GM19455 (cell line): ENCODE measurements at regions not wholly inside any gene's neighbourhood (a gene's known extent, or its start where the extent isn't known, plus 50 kb on each side); places are given as distances from the start of the nearest gene placed in this dataset.
"Not testable (repeated sequence)": the region's sequence is repeated elsewhere in the genome, so short reads cannot be mapped to it uniquely, and the experiment has no call there.

Experiments used
- ATAC-seq: cut with Tn5 transposase; IDR thresholded peaks from one replicate; pipeline ENCODE4 v1.9.1; 2021; ENCODE audit not compliant: unreplicated experiment

DNA sequence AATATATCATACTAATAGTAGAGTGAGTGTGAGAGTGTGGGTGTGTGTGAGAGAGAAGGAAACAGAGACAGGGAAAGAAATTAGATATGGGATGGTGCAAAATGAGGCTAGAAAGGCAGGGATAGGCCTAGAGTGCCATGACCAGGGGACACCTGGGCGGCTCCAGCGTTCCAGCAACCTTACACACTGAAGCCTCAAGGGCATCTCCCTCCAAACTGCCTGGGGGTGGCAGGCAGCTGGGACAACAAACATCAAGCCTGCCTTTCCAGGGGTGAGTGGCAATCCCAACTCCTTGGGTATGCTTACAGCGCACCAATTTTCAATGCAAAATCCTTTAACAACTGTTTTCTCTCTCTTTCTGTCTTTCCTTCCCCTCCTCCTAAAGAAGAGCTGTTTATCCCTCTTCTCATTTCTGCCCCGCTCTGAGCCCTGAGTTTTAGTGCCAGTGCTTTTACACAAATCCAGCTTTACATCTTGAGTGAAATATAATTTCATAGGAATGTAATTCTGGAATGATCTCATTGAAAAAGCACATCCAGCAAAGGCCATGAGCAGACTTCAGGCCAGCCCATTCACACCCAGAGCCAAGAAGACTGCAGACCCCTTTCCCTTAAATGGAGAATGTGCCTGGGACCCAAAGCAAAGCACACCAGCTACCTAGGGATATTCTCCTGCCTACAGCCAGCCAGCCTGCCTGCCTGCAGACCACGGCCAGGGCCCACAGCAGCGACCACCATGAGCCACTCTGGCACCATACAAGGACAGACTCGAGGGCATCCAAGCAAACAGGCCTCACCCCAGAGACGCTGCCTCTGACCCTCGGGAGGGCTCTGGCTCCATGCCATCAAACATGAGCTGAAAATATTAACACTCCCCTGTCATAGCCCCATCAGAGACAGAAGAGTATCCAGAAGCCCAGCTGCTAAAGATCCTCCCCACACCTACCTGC is 90.3 kb downstream of the RPL27A start:
- no peak for ATAC-seq

DNA sequence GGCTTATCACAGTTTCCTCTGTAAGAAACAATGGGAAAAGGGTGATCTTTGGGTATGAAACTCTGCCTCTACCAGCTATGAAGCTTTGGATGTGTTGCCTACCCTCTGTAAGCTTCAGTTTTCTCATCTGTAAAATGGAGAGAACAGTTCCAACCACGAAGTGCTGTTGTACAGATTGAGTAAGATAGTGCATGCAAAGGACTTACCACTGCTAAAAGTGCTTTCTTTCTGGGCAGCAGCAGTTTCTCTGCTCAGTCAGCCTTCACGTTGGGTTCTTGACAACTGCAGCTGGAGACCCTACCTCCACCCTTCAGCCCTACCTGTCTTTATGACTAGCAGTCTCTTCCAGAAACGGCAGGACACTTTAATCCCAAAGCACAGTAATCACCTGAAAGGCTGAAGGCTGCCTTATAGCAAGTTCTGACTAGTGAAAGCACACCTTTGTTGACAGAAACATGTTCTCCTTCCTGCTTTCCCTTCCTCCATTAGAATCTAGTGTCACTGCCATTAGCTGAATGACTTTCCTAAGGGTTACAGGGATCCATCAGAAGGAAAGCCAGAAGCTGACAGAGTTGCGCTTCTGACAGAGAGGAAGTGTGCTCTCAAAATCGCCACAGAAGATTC is 91.4 kb downstream of the RPL27A start:
- no peak for ATAC-seq

DNA sequence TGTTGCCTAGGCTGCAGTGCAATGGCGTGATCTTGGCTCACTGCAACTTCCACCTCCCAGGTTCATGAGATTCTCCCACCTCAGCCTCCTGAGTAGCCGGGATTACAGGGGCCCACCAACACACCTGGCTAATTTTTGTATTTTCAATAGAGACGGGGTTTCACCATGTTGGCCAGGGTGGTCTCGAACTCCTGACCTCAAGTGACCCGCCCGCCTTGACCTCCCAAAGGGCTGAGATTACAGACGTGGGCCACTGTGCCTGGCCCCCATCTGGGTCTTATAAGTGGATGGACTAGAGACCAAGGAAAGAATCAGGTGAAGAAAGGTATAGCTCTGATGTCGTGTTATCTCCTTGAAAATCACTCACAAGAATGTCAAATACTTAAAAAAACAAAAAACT is 92.3 kb downstream of the RPL27A start:
- ATAC-seq: not testable (repeated sequence)

DNA sequence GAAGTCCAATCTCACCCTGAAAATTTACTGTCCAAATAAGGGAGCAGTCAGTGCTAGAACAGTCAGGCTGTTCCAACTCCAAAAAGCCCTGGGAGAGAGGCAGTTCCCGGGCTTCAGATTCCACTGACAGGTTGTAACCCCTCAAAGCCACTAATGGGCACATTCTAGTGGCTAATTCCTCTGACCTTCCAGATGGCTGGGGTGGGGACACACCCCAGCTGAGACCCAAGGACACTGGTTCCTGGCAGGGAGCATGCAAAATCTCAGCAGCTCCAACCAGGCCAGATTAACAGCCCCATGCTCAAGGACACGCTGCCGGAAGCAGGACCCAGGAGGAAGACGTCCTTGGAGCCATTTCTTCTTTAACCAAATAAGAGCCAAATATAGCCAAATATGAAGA is 92.7 kb downstream of the RPL27A start:
- no peak for ATAC-seq

DNA sequence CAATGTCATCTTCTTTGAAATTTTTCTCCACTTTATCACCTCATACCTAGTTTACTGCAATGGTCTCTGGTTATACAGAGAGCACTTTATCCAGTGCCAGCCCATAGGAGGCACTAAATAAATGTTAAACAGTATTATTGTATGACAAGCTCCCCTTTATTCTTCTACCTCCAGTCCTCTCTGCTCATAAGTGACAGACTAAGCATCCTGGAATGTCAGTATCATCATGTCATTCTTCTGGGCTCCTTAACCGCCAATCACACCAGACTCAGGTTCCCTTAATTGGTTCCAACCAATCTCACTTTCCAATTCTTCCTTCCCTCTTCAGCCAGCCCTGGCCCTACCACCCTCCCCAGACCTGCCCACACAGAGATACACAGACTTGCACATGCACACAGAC is 93.1 kb downstream of the RPL27A start:
- no peak for ATAC-seq

DNA sequence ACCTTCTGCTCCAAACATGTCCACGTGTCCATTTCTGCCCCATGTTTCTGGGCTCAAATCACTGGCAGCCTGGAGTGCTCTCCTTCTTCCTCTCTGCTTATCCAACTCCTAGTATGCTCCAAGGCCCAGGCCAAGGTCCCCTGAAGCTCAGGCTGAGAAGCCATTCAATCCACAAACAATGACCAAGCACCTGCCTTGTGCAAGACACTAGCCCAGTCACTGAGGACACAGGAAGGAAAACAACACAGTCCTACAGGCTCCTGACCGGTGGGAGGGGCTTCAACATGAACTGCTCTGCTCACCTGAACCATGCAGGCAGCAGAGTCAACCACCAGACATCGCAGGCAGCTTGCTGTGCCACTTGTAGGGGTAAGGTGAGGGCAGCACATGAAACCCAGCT is 93.6 kb downstream of the RPL27A start:
- no peak for ATAC-seq

DNA sequence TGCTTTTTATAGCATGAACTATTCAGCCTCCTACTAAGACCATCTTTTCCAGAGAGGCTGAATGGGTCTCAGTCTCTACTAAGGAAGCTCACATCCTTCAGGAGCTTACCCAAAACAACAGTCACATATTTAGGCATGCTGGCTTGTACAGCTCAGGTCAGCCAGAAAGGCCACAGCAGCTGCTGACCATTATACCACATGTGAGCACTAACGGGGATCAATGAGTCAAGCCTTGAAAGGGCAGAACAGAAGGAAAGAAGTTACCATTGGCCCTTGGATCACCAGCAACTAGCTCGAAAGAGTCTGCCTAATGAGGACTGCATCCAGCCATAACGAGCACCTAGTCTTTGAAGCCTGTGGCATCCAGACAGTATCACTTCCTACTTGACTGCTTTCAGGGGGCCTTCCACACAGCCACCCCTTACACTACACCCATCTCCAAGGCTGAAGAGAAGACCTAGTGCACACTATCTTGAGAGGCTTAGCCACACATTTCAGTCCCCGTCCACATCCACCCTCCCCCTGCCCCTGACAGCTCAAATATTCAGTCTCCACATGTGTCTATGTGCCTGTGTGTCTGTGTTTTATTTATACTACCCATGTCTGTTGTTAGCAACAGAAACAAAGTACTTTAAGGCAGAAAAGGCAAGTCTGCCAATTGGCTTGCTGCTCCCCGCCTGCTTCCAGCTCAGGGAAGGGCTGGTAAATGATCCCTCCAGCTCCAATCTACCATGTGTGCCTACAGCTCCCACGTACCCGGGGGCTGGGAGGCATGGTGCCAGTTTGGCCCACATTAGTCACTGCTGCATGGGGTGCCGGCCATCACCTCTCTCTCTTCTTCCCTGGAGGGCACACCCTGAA is 95.5 kb downstream of the RPL27A start:
- no peak for ATAC-seq

DNA sequence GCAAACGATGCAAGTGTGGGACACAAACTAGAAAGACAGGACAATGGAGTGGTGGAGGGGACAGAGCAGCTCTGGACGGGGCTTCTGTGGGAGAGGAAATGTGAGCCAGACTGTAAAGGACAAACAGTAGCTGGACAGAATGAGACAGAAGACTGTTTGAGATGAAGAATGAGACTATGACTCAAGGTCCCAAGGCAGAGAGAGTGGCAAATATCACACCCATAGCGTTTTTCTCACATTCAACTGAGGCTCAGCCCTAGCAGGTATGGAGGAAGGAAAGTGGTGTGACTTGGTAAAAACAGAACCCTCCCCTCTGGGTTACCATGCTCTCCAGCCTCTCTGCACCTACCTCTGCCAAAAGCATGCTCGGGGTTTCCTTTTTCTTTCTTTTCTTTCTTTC is 96.5 kb downstream of the RPL27A start:
- ATAC-seq: no peak

DNA sequence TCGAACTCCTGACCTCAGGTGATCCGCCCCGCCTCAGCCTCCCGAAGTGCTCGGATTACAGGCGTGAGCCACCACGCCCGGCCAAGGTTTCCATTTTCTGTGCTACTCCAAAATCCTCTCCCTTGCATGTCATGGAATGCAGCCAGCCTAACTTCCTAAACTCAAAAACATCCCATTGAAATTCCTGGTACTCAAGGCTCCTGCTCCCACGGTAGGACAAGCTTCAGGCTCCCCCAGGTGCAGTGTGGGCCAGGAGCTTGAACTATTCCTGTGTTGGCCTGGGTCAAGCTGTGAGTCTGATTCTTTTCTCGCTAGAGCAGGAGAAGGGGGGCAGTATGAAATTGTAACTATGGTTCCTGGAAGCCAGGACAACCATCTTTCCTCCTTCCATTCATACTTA is 97.1 kb downstream of the RPL27A start:
- ATAC-seq: no peak

DNA sequence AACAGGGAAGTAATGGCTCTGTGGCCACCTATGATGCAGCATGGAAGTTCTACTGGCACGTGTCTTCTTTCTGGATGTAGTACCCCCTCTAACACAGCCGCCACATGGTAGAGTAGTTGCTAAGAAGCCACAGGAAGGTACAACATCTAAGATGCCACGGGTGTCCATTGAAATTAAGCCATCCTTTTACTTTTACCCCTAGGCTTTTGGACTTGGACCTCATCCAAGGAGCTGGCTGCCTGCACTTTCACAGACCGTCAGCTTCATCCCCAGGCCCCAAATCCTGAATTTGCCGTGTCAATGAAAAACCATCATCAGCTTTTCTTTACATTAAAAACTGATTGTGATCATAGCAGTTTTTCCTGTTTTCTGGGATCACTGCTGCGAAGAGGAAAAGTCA is 102.4 kb downstream of the RPL27A start:
- ATAC-seq: no peak

DNA sequence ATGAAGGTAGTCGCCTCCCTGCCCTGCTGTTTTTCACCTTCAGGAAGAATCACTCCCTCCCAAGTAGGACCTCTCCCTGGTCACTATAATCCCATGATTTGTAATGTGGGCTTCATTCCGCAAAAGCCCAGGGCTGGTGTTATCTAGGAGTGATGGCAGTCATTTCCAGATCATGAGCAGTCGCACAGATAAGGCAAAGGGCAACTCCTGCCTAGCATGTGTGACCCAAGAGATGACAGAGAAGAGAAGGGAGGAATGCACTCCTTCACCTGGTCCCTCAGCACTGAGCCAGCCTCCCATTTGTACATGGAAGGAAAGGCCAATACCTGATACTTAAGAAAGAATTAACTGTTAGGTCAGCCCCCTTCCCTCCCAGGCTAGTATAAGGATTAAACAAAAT is 102.9 kb downstream of the RPL27A start:
- ATAC-seq: no peak

DNA sequence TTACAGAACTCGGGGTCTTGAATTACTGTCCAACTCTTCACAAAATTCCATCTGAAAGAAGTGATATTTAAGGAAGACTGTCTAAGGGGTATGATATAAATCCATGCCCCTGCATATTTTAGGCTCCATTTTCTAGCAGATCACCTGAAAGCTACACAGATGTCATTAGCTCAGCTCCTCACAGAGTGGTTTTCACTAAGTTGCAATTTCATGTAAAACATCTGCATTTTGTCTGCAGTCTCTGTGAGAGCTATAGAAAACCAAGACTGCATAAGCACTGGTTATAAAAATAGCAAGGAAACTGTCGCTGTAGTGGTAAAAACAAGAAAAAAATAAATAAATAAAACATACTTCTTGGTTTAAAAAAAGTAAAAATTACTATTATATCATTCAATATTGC is 103.4 kb downstream of the RPL27A start:
- ATAC-seq: no peak

DNA sequence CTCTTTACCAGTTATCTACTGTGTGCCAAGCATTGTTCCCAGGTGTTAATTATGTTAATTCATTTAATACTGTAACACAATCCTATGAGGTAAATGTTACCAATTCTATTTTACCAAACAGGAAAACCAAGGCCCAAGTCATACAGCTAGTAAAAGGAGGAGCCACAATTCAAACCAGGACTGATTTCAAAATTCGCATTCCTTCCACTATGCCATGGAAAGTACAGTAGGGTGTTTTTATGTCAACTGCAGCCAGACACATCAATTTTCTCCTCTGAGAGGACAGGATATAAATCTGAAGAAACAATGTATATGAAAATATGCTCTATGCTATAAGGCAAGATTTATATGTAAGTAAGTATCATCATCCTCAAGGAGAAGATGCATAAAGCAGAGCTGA is 104.3 kb downstream of the RPL27A start:
- ATAC-seq: no peak

DNA sequence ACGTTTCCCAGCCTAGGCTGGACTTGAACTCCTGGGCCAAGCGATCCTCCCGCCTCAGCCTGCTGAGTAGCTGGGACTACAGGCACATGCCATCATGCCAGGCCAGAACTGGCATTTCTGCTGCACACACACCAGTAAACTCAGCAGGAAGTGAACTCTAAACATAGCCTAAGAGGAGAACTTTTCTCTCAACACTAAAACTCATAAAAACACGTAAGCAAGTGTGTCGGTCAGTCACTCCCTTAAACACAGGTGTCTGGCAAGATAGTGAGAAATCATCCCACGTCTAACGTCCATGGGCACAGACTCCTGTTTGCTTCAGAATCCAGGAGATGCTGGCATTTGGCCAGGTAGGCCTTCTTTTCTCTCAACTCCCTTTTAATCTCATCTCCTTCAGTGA is 104.8 kb downstream of the RPL27A start:
- no peak for ATAC-seq

DNA sequence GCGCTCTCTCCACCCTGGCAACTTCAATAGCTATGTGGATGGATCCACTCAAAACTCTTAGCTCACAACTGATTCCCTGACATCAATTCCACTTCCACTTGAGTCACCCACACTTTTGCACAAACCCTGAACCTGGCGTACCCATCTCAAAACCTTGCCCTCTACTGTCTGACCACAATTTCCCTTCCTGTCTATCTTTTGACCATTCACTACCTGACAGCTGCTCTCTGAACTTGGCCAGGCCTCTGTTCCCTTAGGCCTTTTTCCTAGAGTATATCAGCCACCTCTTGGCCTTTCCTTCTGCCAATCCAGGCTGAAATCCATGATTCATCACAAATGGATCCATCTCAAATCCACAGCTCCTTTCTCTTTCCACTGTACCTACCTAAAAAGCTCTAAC is 106.0 kb downstream of the RPL27A start:
- no peak for ATAC-seq

DNA sequence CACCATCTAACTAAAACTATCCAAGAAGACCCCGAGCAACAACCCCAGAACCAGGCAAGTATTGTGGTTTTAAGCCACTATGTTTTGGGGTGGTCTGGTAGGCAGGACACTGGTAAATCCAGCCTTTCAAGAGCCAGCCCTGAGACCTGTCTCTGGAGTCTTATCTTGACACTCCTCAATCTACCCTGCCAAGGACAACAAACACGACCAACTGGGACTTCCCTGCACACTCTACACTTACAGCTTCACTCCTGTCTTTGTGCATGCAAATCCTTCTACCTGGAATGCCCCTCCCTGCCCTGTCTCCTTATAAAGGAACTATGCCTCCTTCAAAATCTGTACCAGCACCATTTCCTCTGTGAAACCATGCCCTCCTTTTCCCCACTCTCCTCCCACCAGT is 107.3 kb downstream of the RPL27A start:
- ATAC-seq: no peak

DNA sequence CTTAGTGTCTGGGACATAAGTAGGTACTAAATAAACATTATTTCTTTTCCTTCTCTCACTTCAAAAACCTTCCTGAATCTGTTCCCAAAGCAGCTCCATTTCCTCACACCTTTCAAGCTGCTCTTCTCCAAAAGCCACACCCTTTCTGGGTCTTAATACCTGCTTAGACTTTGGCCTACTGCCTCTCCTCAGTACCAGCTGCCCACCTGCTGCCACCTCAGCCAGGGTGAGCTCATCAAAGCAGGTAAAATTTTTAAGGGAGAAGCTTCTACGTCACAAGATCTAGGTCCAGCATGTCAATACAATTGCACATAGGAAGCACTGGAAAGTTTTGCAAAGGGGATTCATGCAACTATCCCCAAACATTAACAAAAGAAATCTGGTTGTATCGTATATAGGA is 108.4 kb downstream of the RPL27A start:
- no peak for ATAC-seq

DNA sequence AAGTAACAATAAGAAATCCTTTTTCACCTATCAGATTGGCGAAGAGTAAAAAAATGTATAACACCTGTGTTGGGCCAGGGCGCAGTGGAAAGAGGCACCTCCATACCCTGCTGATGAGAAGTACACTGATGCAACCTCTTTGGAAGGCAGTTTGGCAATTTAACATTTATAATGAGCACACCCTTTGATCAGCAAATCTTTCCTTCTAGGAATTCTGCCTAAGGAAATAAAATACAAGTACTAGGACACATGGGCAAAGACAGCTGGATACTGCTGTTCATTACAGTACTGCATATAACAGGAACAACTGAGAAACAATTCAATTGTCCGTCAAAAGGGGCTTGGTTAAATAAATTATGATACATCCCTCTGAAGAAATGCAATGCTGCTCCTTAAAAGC is 110.1 kb downstream of the RPL27A start:
- no peak for ATAC-seq

DNA sequence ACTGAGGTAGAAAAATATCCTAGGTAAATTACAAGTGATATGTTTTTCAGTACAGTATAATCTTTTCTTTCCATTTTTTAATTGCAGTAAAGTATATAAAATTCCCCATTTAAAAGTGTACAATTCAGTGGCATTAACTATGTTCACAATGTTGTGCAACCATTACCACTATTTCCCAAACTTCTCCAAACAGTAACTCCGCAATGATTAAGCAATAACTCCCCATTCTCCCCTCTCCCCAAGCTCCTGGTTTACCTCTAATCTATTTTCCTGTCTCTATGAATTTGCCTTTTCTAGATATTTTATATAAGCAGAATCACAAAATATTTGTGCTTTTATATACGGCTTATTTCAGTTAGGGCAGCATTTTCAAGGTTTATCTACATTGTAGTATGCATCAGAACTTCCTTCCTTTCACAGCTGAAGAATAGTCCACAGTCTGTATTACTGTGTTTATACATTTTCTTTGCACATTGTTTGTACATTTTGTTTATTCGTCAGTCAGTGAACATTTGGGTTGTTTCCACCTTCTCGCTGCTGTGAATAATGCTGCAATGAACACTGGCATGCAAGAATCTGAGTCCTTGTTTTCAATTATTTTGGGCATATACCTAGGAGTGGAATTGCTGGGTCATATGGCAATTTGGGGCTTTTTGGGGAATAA is 110.7 kb downstream of the RPL27A start:
- ATAC-seq: no peak

DNA sequence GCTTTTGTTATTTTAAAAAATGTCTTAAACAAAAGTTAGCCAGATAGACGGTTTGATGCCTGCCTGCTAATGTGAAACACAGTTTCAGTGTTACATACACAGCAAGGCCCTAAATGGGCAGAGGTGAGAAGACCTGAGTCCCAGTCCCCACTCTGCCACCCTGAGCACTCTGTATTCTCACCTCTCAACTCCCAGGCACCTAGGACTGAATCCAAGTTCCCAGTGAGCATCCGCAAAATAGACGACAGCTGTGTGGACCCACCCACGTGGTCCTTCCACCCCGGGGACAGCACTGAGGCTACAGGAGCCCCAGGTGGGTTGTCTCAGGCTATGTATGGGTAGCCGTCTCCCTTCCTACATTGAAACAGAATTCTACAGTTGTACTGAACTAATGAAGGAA is 111.5 kb downstream of the RPL27A start:
- no peak for ATAC-seq

DNA sequence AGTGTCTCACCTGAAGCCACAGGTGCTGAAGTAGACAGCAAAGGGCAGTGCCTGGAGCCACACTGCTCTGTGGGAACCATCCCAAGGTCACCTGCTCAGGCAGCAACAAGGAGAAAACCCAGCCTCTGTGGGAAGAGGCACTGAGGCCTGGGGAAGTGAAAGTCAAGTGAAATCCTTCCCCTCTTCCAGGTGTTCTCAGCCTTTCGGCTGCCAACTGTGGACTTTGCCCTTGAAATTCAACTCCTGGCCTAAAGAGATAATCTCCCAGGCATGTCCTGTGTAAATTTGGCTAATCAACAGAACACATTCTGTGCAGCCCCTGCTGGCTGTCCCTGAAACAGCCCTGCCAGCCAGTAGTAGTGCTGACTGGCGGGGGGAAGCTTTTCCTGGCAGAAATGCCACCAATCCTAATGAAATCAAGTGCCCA is 112.1 kb downstream of the RPL27A start:
- no peak for ATAC-seq
